ENCODE measurements at regions not wholly inside any gene's neighbourhood (a gene's known extent, or its start where the extent isn't known, plus 50 kb on each side); places are given as distances from the start of the nearest gene placed in this dataset.

GRCh38 chr20:22473293-22473692 lies 111.1 kb downstream of the FOXA2 start:
- Histone ChIP-seq H3K27ac (no peak overlapping the region), H3K36me3 (no peaks in the 10 kb centered on the region), H3K27me3 (no peaks in the 10 kb centered on the region), H3K4me1 (no peaks in the 10 kb centered on the region), H3K4me3 (no peak overlapping the region), H3K9me3 (peaks cover 0 to 4% (median 0%) of the 10 kb centered on the region in 4 donors)
- WGBS, 2 donors: 73 to 81% methylated on average over 2 of the region's 2 CpGs
- TF ChIP-seq EP300 (IDR thresholded peaks at IDR 0.05) (no peak), POLR2A (IDR thresholded peaks at IDR 0.05) (no peak)
- DNase-seq (ENCODE audit: low spot score in 2 of 2): no peak

GRCh38 chr20:22472447-22473100 lies 111.8 kb downstream of the FOXA2 start:
- TF ChIP-seq, protein P1, sequence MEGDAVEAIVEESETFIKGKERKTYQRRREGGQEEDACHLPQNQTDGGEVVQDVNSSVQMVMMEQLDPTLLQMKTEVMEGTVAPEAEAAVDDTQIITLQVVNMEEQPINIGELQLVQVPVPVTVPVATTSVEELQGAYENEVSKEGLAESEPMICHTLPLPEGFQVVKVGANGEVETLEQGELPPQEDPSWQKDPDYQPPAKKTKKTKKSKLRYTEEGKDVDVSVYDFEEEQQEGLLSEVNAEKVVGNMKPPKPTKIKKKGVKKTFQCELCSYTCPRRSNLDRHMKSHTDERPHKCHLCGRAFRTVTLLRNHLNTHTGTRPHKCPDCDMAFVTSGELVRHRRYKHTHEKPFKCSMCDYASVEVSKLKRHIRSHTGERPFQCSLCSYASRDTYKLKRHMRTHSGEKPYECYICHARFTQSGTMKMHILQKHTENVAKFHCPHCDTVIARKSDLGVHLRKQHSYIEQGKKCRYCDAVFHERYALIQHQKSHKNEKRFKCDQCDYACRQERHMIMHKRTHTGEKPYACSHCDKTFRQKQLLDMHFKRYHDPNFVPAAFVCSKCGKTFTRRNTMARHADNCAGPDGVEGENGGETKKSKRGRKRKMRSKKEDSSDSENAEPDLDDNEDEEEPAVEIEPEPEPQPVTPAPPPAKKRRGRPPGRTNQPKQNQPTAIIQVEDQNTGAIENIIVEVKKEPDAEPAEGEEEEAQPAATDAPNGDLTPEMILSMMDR (IDR thresholded peaks at IDR 0.05): no peak
- H3K27me3 ChIP-seq: no peaks in the 10 kb centered on the region
- WGBS, 2 donors: 78 to 84% methylated on average over 20 of the region's 20 CpGs

GRCh38 chr20:22471156-22471836 lies 113.1 kb downstream of the FOXA2 start:
- Histone ChIP-seq H3K27ac (no peak overlapping the region), H3K4me3 (no peak overlapping the region), H3K36me3 (no peaks in the 10 kb centered on the region), H3K27me3 (no peaks in the 10 kb centered on the region), H3K9me3 (no peaks in the 10 kb centered on the region), H3K4me1 (no peaks in the 10 kb centered on the region)
- WGBS, 2 donors: 79% methylated on average over 9 of the region's 9 CpGs
- no peak for TF ChIP-seq POLR2A (IDR thresholded peaks at IDR 0.05)
- no peak for TF ChIP-seq EP300 (IDR thresholded peaks at IDR 0.05)
- TF ChIP-seq, protein P1 (IDR thresholded peaks at IDR 0.05): no peak
- DNase-seq (ENCODE audit: low spot score in 2 of 2): no peak

More at GRCh38 chr20:22472447-22473100, 111.8 kb downstream of the FOXA2 start:
- DNase-seq (ENCODE audit: low spot score in 2 of 2): no peak
- H3K9me3 ChIP-seq: no peaks in the 10 kb centered on the region
- no peak overlapping the region for H3K27ac ChIP-seq
- no peak overlapping the region for H3K4me3 ChIP-seq
- H3K36me3 ChIP-seq: no peaks in the 10 kb centered on the region
- no peaks in the 10 kb centered on the region for H3K4me1 ChIP-seq

GRCh38 chr20:22470620-22471026 lies 113.7 kb downstream of the FOXA2 start:
- TF ChIP-seq, protein P1 (IDR thresholded peaks at IDR 0.05): no peak
- no peak for TF ChIP-seq POLR2A (IDR thresholded peaks at IDR 0.05)
- TF ChIP-seq EP300 (IDR thresholded peaks at IDR 0.05): no peak
- H3K4me1 ChIP-seq: no peaks in the 10 kb centered on the region
- no peaks in the 10 kb centered on the region for H3K36me3 ChIP-seq
- DNase-seq (ENCODE audit: low spot score in 2 of 2): no peak
- no peak overlapping the region for H3K4me3 ChIP-seq
- 33 to 62% methylated on average over 1 of the region's 1 CpG for WGBS, 2 donors
- H3K27ac ChIP-seq: no peak overlapping the region
- H3K27me3 ChIP-seq: no peaks in the 10 kb centered on the region
- H3K9me3 ChIP-seq: no peaks in the 10 kb centered on the region

DNA sequence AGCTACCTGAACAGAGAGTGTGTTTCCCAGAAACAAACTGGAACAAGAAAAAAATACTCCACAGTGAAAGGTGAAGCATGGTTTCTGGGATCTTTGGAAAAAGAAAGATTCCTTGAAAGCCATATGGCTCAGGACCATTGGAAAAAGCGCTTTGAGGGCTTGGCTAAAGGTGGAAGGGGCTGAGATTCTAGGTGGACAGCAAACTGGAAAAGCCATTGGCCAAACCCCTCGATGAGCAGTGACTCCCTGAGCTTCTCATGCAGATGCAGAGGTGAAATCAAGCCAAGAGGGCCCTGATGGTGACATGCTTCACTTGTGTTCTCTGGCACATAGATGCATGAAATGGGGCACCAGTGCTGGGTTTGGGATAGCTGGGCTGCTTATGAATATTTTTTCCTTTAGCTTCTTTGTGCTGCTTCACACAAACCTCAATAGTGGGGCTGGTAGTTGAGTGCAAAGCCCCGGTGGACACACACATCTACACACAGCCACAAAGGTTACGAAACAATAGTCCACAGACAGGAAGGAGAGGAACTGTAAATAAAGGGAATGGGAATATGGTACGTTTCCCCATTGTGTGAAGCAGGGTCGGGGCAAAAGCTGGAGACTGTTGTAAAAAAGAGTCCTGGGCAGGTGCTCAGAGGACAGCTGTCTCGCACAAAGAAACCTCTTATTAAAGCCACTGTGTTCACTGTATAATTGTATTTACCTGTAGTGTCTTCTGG lies 117.8 kb downstream of the FOXA2 start:
- 60 to 66% methylated on average over 7 of the region's 7 CpGs for WGBS, 2 donors
- H3K4me3 ChIP-seq: no peak overlapping the region
- TF ChIP-seq POLR2A (IDR thresholded peaks at IDR 0.05) (no peak), EP300 (IDR thresholded peaks at IDR 0.05) (no peak)
- TF ChIP-seq, protein P1 (IDR thresholded peaks at IDR 0.05): no peak
- DNase-seq (ENCODE audit: low spot score in 2 of 2): no peak
- no peaks in the 10 kb centered on the region for H3K4me1 ChIP-seq
- no peaks in the 10 kb centered on the region for H3K36me3 ChIP-seq
- no peaks in the 10 kb centered on the region for H3K9me3 ChIP-seq
- no peak overlapping the region for H3K27ac ChIP-seq
- H3K27me3 ChIP-seq: no peaks in the 10 kb centered on the region
